Common myeloid progenitor, CD34-positive (primary cell): ENCODE measurements at regions not wholly inside any gene's neighbourhood (a gene's known extent, or its start where the extent isn't known, plus 50 kb on each side); places are given as distances from the start of the nearest gene placed in this dataset.

Experiments
- CTCF ChIA-PET: fragments of 350-600 bp; sonication (Branson Sonifier 250); formaldehyde crosslinking; loops from one replicate; lab custom pipeline; 2021; ENCODE audit warnings: antibody characterized with exemption; lab: Charles Lee
- POLR2A ChIA-PET: fragments of 350-600 bp; sonication (Branson Sonifier 250); formaldehyde crosslinking; loops from one replicate; lab custom pipeline; 2021; ENCODE audit warnings: antibody characterized with exemption; lab: Charles Lee
- DNase-seq, 3 donors: peaks; one replicate each; pipeline versions ENCODE4 v3.0.0 to v3.0.0-alpha.2; 2013
- H3K27ac ChIP-seq, 2 experiments: 1 replicate in 1 of 2; 2 replicates in 1 of 2; pipeline ENCODE4 v1.7.0; 2013; ENCODE audit warnings: inconsistent platforms in 2 of 2, low read length in 2 of 2, mild to moderate bottlenecking in 2 of 2, low read depth in 1 of 2, moderate library complexity in 1 of 2; ENCODE audit not compliant: severe bottlenecking in 2 of 2, insufficient read depth in 1 of 2, poor library complexity in 1 of 2
- H3K27me3 ChIP-seq, 5 experiments: replicated peaks in 2 of 5; 1 replicate in 3 of 5; 2 replicates in 2 of 5; pipeline versions ENCODE4 v1.6.1 to v1.7.0; 2013; ENCODE audit warnings: low read length in 4 of 5, mild to moderate bottlenecking in 2 of 5, moderate library complexity in 2 of 5, inconsistent platforms in 1 of 5; ENCODE audit not compliant: insufficient read depth in 5 of 5, control insufficient read depth in 4 of 5
- H3K36me3 ChIP-seq, 4 experiments: 1 replicate in 2 of 4; 2 replicates in 2 of 4; pipeline versions ENCODE4 v1.6.1 to v1.7.0; 2013; ENCODE audit warnings: low read length in 3 of 4, control low read depth in 1 of 4, mild to moderate bottlenecking in 1 of 4; ENCODE audit not compliant: control insufficient read depth in 4 of 4, insufficient read depth in 4 of 4
- H3K4me1 ChIP-seq, 4 experiments: 1 replicate in 3 of 4; 2 replicates in 1 of 4; pipeline versions ENCODE4 v1.6.1 to v1.7.1; 2013; ENCODE audit warnings: low read length in 3 of 4, mild to moderate bottlenecking in 3 of 4, control low read depth in 1 of 4, inconsistent platforms in 1 of 4, moderate library complexity in 1 of 4; ENCODE audit not compliant: control insufficient read depth in 4 of 4, insufficient read depth in 4 of 4; ENCODE audit errors: control extremely low read depth in 1 of 4
- H3K4me3 ChIP-seq, 7 experiments: 1 replicate in 4 of 7; 2 replicates in 3 of 7; pipeline versions ENCODE4 v1.5.1 to v1.7.0; 2013; ENCODE audit warnings: mild to moderate bottlenecking in 7 of 7, low read length in 6 of 7, moderate library complexity in 6 of 7, inconsistent platforms in 2 of 7, low read depth in 2 of 7, control low read depth in 1 of 7; ENCODE audit not compliant: insufficient read depth in 4 of 7, control insufficient read depth in 1 of 7; ENCODE audit errors: extremely low read depth in 1 of 7
- H3K9me3 ChIP-seq, 5 experiments: 1 replicate in 4 of 5; 2 replicates in 1 of 5; pipeline versions ENCODE4 v1.6.1 to v1.7.1; 2013; ENCODE audit warnings: low read length in 4 of 5, mild to moderate bottlenecking in 2 of 5, inconsistent platforms in 1 of 5, low read depth in 1 of 5, moderate library complexity in 1 of 5; ENCODE audit not compliant: control insufficient read depth in 4 of 5, insufficient read depth in 2 of 5; ENCODE audit errors: control extremely low read depth in 1 of 5
- WGBS: methylation state at CpG from one replicate; pipeline ENCODE4 v1.1.5; 2013; ENCODE audit not compliant: insufficient coverage; 5-methylcytosine and 5-hydroxymethylcytosine counted together

- no peak for DNase-seq
- 87% methylated on average over 3 of the region's 4 CpGs for WGBS
- H3K27me3 ChIP-seq = peaks cover 0 to 27% (median 2%) of the 10 kb centered on the region in 5 experiments
- POLR2A ChIA-PET = no interaction called here
- CTCF ChIA-PET = interaction anchor here (0.6 kb wide), 1 partner anchor 11 kb away, joined by 3 read pairs; no protein-coding TSS in a partner anchor
- no peak overlapping the region for H3K27ac ChIP-seq
- H3K4me1 ChIP-seq = no peaks in the 10 kb centered on the region
- no peak overlapping the region for H3K4me3 ChIP-seq
- H3K9me3 ChIP-seq = no peaks in the 10 kb centered on the region
- no peaks in the 10 kb centered on the region for H3K36me3 ChIP-seq
Measured at GRCh38 chr11:116352881-116353280, 419.9 kb downstream of the BUD13 start.

DNA sequence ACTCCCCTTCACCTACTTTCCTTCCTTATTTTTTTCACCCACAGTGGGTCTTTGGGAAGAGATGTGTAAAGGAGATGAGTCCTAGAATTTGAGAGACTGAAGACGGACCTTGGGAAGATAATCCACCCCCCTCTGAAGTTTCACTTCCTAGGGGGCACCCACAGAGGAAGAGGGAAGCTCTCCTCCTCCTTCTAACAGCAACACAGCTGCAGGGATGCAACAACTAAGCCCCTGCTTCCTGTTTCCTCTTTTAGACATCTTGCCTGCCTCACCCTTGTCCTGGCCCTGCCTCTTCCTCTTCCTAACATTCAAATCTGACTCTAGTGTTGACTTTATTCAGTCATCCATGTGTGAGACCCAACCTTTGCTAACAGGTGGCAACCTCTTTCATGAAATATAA, 424.6 kb downstream of the BUD13 start:
- POLR2A ChIA-PET = no interaction called here
- DNase-seq = no peak
- CTCF ChIA-PET = no interaction called here
- Histone ChIP-seq H3K4me1 (no peaks in the 10 kb centered on the region), H3K36me3 (no peaks in the 10 kb centered on the region), H3K27me3 (peaks cover 0 to 4% (median 0%) of the 10 kb centered on the region in 5 experiments), H3K4me3 (no peak overlapping the region), H3K9me3 (no peaks in the 10 kb centered on the region), H3K27ac (no peak overlapping the region)
- no CpG with 5 or more reads among the region's 1 CpG for WGBS

GRCh38 chr11:116345575-116345974, 427.2 kb downstream of the BUD13 start:
- Histone ChIP-seq H3K36me3 (no peaks in the 10 kb centered on the region), H3K9me3 (no peaks in the 10 kb centered on the region), H3K4me1 (no peaks in the 10 kb centered on the region), H3K4me3 (no peak overlapping the region), H3K27me3 (peaks cover 0 to 7% (median 0%) of the 10 kb centered on the region in 5 experiments), H3K27ac (no peak overlapping the region)
- ChIA-PET POLR2A (no interaction called here), CTCF (no interaction called here)
- 88% methylated on average over 2 of the region's 2 CpGs for WGBS
- no peak for DNase-seq

DNA sequence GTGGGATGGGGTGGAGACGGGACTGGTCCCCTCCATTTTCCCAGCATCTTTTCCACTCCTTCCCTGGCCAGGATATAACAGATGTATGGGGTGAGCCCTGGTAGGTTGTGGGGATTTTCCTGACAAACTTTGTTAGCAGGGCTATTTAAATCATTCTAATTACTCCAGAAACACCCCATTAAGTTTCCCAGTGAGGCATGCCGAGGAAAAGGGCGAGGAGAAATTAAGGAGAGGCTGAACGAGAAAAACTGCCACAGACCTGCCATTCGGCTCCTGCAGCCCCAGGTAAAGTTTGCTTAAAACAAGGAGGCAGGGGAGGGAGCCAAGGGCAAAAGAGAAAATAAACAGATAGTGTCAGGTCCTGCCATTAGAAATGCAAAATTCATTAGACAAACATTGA, 428.2 kb downstream of the BUD13 start:
- ChIA-PET CTCF (no interaction called here), POLR2A (no interaction called here)
- no peak overlapping the region for H3K27ac ChIP-seq
- H3K27me3 ChIP-seq = peaks cover 0 to 7% (median 0%) of the 10 kb centered on the region in 5 experiments
- no peak overlapping the region for H3K4me3 ChIP-seq
- 70% methylated on average over 4 of the region's 5 CpGs for WGBS
- no peak for DNase-seq
- no peaks in the 10 kb centered on the region for H3K4me1 ChIP-seq
- no peaks in the 10 kb centered on the region for H3K36me3 ChIP-seq
- H3K9me3 ChIP-seq = no peaks in the 10 kb centered on the region

DNA sequence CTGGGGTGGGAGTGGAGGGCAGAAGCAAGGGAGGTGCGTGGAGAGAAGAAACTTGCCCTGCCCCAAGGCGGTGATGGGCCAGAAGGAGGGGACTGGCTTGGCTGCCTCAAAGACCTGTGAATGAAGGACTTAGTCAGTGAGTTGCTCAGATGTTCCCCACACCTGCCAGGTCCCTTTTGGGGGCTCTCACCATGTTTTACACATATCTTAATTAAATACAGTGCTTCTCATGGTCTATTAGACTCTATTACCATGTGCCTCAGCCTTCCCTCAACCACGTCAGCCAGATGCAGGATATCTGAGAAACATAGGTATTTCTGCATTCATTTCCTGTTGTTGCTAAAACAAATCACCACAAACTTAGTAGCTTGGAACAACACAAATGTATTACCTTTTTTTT, 429.5 kb downstream of the BUD13 start:
- WGBS = 68% methylated on average over 3 of the region's 3 CpGs
- ChIA-PET POLR2A (interaction anchor here (0.6 kb wide), 1 partner anchor 87 kb away, joined by 4 read pairs; no protein-coding TSS in a partner anchor), CTCF (no interaction called here)

DNA sequence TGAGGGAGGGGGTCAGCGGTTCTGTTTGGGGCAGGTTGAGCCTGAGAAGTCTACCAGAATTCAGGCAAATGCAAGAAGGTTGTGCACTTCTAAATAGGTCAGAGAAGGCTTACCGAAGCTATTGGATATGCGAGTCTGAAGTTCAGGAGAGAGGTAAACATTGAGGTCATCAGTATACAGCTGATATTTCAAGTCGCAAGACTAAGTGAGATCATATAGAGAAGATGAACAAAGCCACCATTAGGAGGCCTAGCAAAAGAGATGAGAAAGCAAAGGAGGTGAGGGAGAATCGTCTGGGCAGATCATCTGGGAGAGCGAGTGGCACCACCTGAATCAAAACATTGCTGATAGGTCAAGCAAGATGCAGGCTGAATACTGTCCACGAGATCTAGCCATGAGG, 430.6 kb downstream of the BUD13 start:
- ChIA-PET CTCF (no interaction called here), POLR2A (no interaction called here)
- no peak for DNase-seq
- WGBS = 95% methylated on average over 7 of the region's 7 CpGs
- peaks cover 0 to 7% (median 2%) of the 10 kb centered on the region in 5 experiments for H3K27me3 ChIP-seq
- H3K36me3 ChIP-seq = no peaks in the 10 kb centered on the region
- no peak overlapping the region for H3K4me3 ChIP-seq
- H3K9me3 ChIP-seq = peaks cover 0 to 6% (median 2%) of the 10 kb centered on the region in 5 experiments
- no peak overlapping the region for H3K27ac ChIP-seq
- H3K4me1 ChIP-seq = no peaks in the 10 kb centered on the region

More for the DNA sequence above, 429.5 kb downstream of the BUD13 start:
- no peaks in the 10 kb centered on the region for H3K9me3 ChIP-seq
- no peaks in the 10 kb centered on the region for H3K4me1 ChIP-seq
- no peak overlapping the region for H3K27ac ChIP-seq
- peaks cover 0 to 7% (median 2%) of the 10 kb centered on the region in 5 experiments for H3K27me3 ChIP-seq
- no peaks in the 10 kb centered on the region for H3K36me3 ChIP-seq
- no peak for DNase-seq
- H3K4me3 ChIP-seq = no peak overlapping the region

DNA sequence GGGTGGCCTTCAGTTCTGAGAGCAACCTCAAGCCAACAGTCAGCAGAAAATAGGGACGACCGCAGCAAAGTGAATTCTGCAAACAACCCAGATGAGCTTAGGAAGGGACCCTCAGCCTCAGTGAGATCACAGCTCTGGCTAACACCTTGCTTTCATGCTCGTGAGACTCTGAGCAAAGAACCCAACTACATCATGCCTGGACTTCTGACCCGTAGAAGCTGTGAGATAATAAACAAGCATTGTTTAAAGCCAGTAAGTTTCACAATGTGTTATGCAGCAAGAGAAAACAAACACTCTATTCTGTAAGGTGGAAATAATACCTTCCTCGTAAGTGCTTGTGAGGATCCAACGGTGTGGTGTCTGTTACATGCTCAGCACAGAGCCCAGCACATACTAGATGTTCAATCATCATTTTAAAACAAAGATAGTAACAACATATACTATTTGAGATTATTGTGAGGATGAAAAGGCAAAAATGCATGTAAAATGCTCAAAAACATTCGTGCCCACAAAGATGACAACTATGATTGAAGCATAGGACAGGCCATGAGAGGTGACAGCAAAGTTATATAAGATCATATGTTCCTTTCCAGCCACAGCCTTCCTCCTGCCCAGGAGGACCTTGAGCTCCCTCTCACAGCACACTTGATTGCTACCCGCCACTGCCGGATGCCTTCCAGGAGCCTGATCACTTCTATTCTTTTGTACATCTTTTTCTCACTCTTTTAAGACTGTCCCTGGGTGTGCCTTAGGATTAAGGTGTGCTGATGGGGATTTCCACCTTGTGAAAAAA, 433.3 kb downstream of the BUD13 start:
- 77% methylated on average over 3 of the region's 9 CpGs for WGBS
- ChIA-PET POLR2A (no interaction called here), CTCF (no interaction called here)
- H3K36me3 ChIP-seq = no peaks in the 10 kb centered on the region
- peaks cover 0 to 10% (median 3%) of the 10 kb centered on the region in 5 experiments for H3K9me3 ChIP-seq
- H3K27me3 ChIP-seq = peaks cover 0 to 7% (median 0%) of the 10 kb centered on the region in 5 experiments
- no peak overlapping the region for H3K27ac ChIP-seq
- H3K4me3 ChIP-seq = no peak overlapping the region
- H3K4me1 ChIP-seq = no peaks in the 10 kb centered on the region
- no peak for DNase-seq
